ENCODE measurements at regions not wholly inside any gene's neighbourhood (a gene's known extent, or its start where the extent isn't known, plus 50 kb on each side); places are given as distances from the start of the nearest gene placed in this dataset.
A peak's percentile ranks its signal among the peaks of the same experiment; 100 is the strongest.
"Not testable (repeated sequence)": the region's sequence is repeated elsewhere in the genome, so short reads cannot be mapped to it uniquely, and the experiment has no call there.

GRCh38 chr4:131488772-131489171, 1660.3 kb upstream of the PCDH10 start:
- Histone ChIP-seq H2BK120ac (ENCODE audit: insufficient read depth, low read length, poor library complexity) (no peak overlapping the region), H3K79me1 (ENCODE audit: low read length) (no peaks in the 10 kb centered on the region), H3K9me3 (ENCODE audit: insufficient read depth, low read depth, low read length) (no peaks in the 10 kb centered on the region), H3K36me3 (ENCODE audit: control insufficient read depth in 1 of 2, insufficient read depth in 2 of 2, low read length in 2 of 2) (peaks cover 0 to under 1% of the 10 kb centered on the region in 2 experiments), H3K14ac (ENCODE audit: low read length) (no peak overlapping the region), H4K12ac (ENCODE audit: low read depth, low read length) (no peak overlapping the region), H2AK5ac (ENCODE audit: low read length) (no peak overlapping the region), H3K4ac (ENCODE audit: low read depth, low read length) (no peak overlapping the region), H3K18ac (ENCODE audit: low read length) (no peak overlapping the region), H3K27ac (ENCODE audit: low read depth, low read length) (no peak overlapping the region), H3K23ac (ENCODE audit: low read length) (no peak overlapping the region), H4K91ac (ENCODE audit: low read depth, low read length) (no peak overlapping the region), H3K4me3 (ENCODE audit: low read depth, low read length) (no peak overlapping the region), H3K4me1 (ENCODE audit: control insufficient read depth in 1 of 2, insufficient read depth in 2 of 2, low read length in 2 of 2) (no peaks in the 10 kb centered on the region), H2BK5ac (ENCODE audit: low read depth, low read length, poor library complexity) (no peak overlapping the region), H3K27me3 (ENCODE audit: insufficient read depth, low read length) (no peaks in the 10 kb centered on the region), H3K9ac (ENCODE audit: low read length) (no peak overlapping the region), H3K4me2 (ENCODE audit: low read length) (no peak overlapping the region), H2BK12ac (ENCODE audit: low read length) (no peak overlapping the region), H3K79me2 (ENCODE audit: control insufficient read depth, insufficient read depth, low read length, poor library complexity) (no peaks in the 10 kb centered on the region), H4K8ac (ENCODE audit: low read depth, low read length) (no peak overlapping the region), H2AFZ (ENCODE audit: insufficient read depth, low read length, poor library complexity) (no peak overlapping the region)
- no peak for DNase-seq
- WGBS (ENCODE audit: extremely low coverage, insufficient coverage, insufficient read length) = no CpG with 5 or more reads among the region's 2 CpGs

GRCh38 chr4:131496211-131496610, 1652.9 kb upstream of the PCDH10 start:
- not testable (repeated sequence) for H2BK120ac ChIP-seq (ENCODE audit: insufficient read depth, low read length, poor library complexity); H3K9me3 ChIP-seq (ENCODE audit: insufficient read depth, low read depth, low read length); H2BK12ac ChIP-seq (ENCODE audit: low read length); H3K79me1 ChIP-seq (ENCODE audit: low read length); H4K91ac ChIP-seq (ENCODE audit: low read depth, low read length); H3K9ac ChIP-seq (ENCODE audit: low read length); H3K18ac ChIP-seq (ENCODE audit: low read length); H3K36me3 ChIP-seq (ENCODE audit: control insufficient read depth in 1 of 2, insufficient read depth in 2 of 2, low read length in 2 of 2); H2AK5ac ChIP-seq (ENCODE audit: low read length); H3K23ac ChIP-seq (ENCODE audit: low read length); H3K4ac ChIP-seq (ENCODE audit: low read depth, low read length); H3K79me2 ChIP-seq (ENCODE audit: control insufficient read depth, insufficient read depth, low read length, poor library complexity); H3K4me3 ChIP-seq (ENCODE audit: low read depth, low read length); H3K4me2 ChIP-seq (ENCODE audit: low read length); H4K12ac ChIP-seq (ENCODE audit: low read depth, low read length); H2AFZ ChIP-seq (ENCODE audit: insufficient read depth, low read length, poor library complexity); H2BK5ac ChIP-seq (ENCODE audit: low read depth, low read length, poor library complexity); H3K27me3 ChIP-seq (ENCODE audit: insufficient read depth, low read length); H3K4me1 ChIP-seq (ENCODE audit: control insufficient read depth in 1 of 2, insufficient read depth in 2 of 2, low read length in 2 of 2); H3K14ac ChIP-seq (ENCODE audit: low read length); H4K8ac ChIP-seq (ENCODE audit: low read depth, low read length)
- DNase-seq = peak; percentile 84
- no CpG with 5 or more reads among the region's 5 CpGs for WGBS (ENCODE audit: extremely low coverage, insufficient coverage, insufficient read length)
- peak overlapping the region; percentile 69 for H3K27ac ChIP-seq (ENCODE audit: low read depth, low read length)

DNA sequence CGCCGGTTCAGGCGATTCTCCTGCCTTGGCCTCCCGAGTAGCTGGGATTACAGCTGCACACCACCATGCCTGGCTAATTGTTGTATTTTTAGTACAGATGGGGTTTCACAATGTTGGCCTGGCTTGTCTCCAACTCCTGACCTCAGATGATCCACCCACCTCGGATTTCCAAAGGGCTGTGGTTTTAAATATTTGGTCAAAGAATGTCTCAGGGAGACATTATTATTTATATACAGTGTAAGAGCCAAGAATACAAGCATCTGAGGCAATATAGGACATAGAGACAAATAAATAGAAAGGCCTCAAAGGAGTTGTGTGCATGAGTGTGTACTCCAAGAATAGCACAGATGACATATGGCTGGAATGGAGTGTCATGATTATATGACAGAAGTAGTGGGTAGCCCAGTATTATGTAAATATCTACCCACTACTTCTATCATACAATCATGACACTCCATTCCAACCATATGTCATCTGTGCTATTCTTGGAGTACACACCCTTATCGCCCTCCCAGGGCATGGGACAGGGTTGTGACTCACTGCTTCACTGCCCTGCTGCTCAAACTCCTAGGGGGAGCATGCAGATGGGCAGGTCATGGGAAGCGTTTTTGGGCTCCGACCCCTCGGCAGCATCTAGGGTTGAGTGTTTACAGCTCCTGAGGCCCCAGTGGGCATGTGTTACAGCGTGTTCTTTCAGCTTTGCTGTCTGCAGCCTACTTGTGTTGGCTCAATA, 1649.8 kb upstream of the PCDH10 start:
- Histone ChIP-seq H3K27me3 (ENCODE audit: insufficient read depth, low read length) (no peaks in the 10 kb centered on the region), H3K36me3 (ENCODE audit: control insufficient read depth in 1 of 2, insufficient read depth in 2 of 2, low read length in 2 of 2) (peaks cover 0 to 3% of the 10 kb centered on the region in 2 experiments), H3K23ac (ENCODE audit: low read length) (no peak overlapping the region), H3K4me1 (ENCODE audit: control insufficient read depth in 1 of 2, insufficient read depth in 2 of 2, low read length in 2 of 2) (no peaks in the 10 kb centered on the region), H2BK120ac (ENCODE audit: insufficient read depth, low read length, poor library complexity) (no peak overlapping the region), H3K14ac (ENCODE audit: low read length) (no peak overlapping the region), H4K8ac (ENCODE audit: low read depth, low read length) (no peak overlapping the region), H3K79me2 (ENCODE audit: control insufficient read depth, insufficient read depth, low read length, poor library complexity) (no peaks in the 10 kb centered on the region), H2AFZ (ENCODE audit: insufficient read depth, low read length, poor library complexity) (no peak overlapping the region), H4K12ac (ENCODE audit: low read depth, low read length) (no peak overlapping the region), H3K9ac (ENCODE audit: low read length) (no peak overlapping the region), H3K4ac (ENCODE audit: low read depth, low read length) (no peak overlapping the region), H4K91ac (ENCODE audit: low read depth, low read length) (no peak overlapping the region), H3K4me3 (ENCODE audit: low read depth, low read length) (no peak overlapping the region), H3K4me2 (ENCODE audit: low read length) (no peak overlapping the region), H3K79me1 (ENCODE audit: low read length) (no peaks in the 10 kb centered on the region), H2BK5ac (ENCODE audit: low read depth, low read length, poor library complexity) (no peak overlapping the region), H3K27ac (ENCODE audit: low read depth, low read length) (no peak overlapping the region), H2BK12ac (ENCODE audit: low read length) (no peak overlapping the region), H3K9me3 (ENCODE audit: insufficient read depth, low read depth, low read length) (peaks cover 3% of the 10 kb centered on the region), H3K18ac (ENCODE audit: low read length) (no peak overlapping the region), H2AK5ac (ENCODE audit: low read length) (no peak overlapping the region)
- DNase-seq = peak; percentile 47 to 52
- no CpG with 5 or more reads among the region's 10 CpGs for WGBS (ENCODE audit: extremely low coverage, insufficient coverage, insufficient read length)

GRCh38 chr4:131509521-131509920, 1639.6 kb upstream of the PCDH10 start:
- H3K14ac ChIP-seq (ENCODE audit: low read length) = no peak overlapping the region
- no peaks in the 10 kb centered on the region for H3K9me3 ChIP-seq (ENCODE audit: insufficient read depth, low read depth, low read length)

More at GRCh38 chr4:131509521-131509920, 1639.6 kb upstream of the PCDH10 start:
- no peak overlapping the region for H3K27ac ChIP-seq (ENCODE audit: low read depth, low read length)
- no peaks in the 10 kb centered on the region for H3K27me3 ChIP-seq (ENCODE audit: insufficient read depth, low read length)
- H4K12ac ChIP-seq (ENCODE audit: low read depth, low read length) = no peak overlapping the region
- peak; percentile 1 to 87 for DNase-seq
- H3K4me2 ChIP-seq (ENCODE audit: low read length) = no peak overlapping the region
- WGBS (ENCODE audit: extremely low coverage, insufficient coverage, insufficient read length) = no CpG with 5 or more reads among the region's 3 CpGs
- H2AFZ ChIP-seq (ENCODE audit: insufficient read depth, low read length, poor library complexity) = no peak overlapping the region
- H4K8ac ChIP-seq (ENCODE audit: low read depth, low read length) = no peak overlapping the region
- H3K23ac ChIP-seq (ENCODE audit: low read length) = no peak overlapping the region
- H3K18ac ChIP-seq (ENCODE audit: low read length) = no peak overlapping the region
- H2BK12ac ChIP-seq (ENCODE audit: low read length) = no peak overlapping the region
- H3K4me1 ChIP-seq (ENCODE audit: control insufficient read depth in 1 of 2, insufficient read depth in 2 of 2, low read length in 2 of 2) = no peaks in the 10 kb centered on the region
- no peak overlapping the region for H2BK5ac ChIP-seq (ENCODE audit: low read depth, low read length, poor library complexity)
- no peak overlapping the region for H2BK120ac ChIP-seq (ENCODE audit: insufficient read depth, low read length, poor library complexity)
- no peaks in the 10 kb centered on the region for H3K79me1 ChIP-seq (ENCODE audit: low read length)
- H3K79me2 ChIP-seq (ENCODE audit: control insufficient read depth, insufficient read depth, low read length, poor library complexity) = no peaks in the 10 kb centered on the region
- H3K4ac ChIP-seq (ENCODE audit: low read depth, low read length) = no peak overlapping the region
- no peak overlapping the region for H3K4me3 ChIP-seq (ENCODE audit: low read depth, low read length)
- H3K9ac ChIP-seq (ENCODE audit: low read length) = no peak overlapping the region
- H3K36me3 ChIP-seq (ENCODE audit: control insufficient read depth in 1 of 2, insufficient read depth in 2 of 2, low read length in 2 of 2) = no peaks in the 10 kb centered on the region
- H2AK5ac ChIP-seq (ENCODE audit: low read length) = no peak overlapping the region
- H4K91ac ChIP-seq (ENCODE audit: low read depth, low read length) = no peak overlapping the region
